B cell (primary cell): ENCODE measurements at regions not wholly inside any gene's neighbourhood (a gene's known extent, or its start where the extent isn't known, plus 50 kb on each side); places are given as distances from the start of the nearest gene placed in this dataset.
A peak's percentile ranks its signal among the peaks of the same experiment; 100 is the strongest.

Experiments
- ATAC-seq: fragments of 200-7000 bp; cut with Tn5 transposase; one replicate; pipeline ENCODE4 v1.10.0; 2021; ENCODE audit warnings: low read depth, mild to moderate bottlenecking, moderate number of reproducible peaks, moderate library complexity
- CTCF ChIA-PET: fragments of 350-600 bp; sonication (Branson Sonifier 250); formaldehyde crosslinking; loops from one replicate; lab custom pipeline; 2021; ENCODE audit warnings: antibody characterized with exemption, inconsistent platforms; lab: Charles Lee
- POLR2A ChIA-PET: fragments of 350-600 bp; sonication (Branson Sonifier 250); formaldehyde crosslinking; loops from one replicate; lab custom pipeline; 2021; ENCODE audit warnings: antibody characterized with exemption; lab: Charles Lee
- DNase-seq: peaks from one replicate; pipeline ENCODE4 v3.0.0; 2013
- H2AFZ ChIP-seq: 2 replicates; pipeline ENCODE4 v1.6.1; 2012; ENCODE audit warnings: mild to moderate bottlenecking, low read depth, low read length; ENCODE audit not compliant: insufficient read depth, poor library complexity, severe bottlenecking
- H3K27ac ChIP-seq, 2 donors: 1 replicate in 1 of 2; 2 replicates in 1 of 2; pipeline ENCODE4 v1.5.1; 2012 to 2013; ENCODE audit warnings: low read length in 2 of 2, mild to moderate bottlenecking in 2 of 2, moderate library complexity in 1 of 2
- H3K27me3 ChIP-seq, 4 experiments: fragments of 200-600 bp in 1 of 4; sonication (generic) in 1 of 4; replicated peaks in 1 of 4; 1 replicate in 2 of 4; 2 replicates in 2 of 4; pipeline versions ENCODE4 v1.6.1 to v1.7.0; 2013 to 2016; ENCODE audit warnings: low read length in 3 of 4, mild to moderate bottlenecking in 2 of 4, mixed read lengths in 1 of 4, moderate library complexity in 1 of 4; ENCODE audit not compliant: insufficient read depth in 4 of 4, control insufficient read depth in 3 of 4; ENCODE audit errors: control extremely low read depth in 1 of 4
- H3K36me3 ChIP-seq, 2 experiments: replicated peaks in 1 of 2; 1 replicate in 1 of 2; 2 replicates in 1 of 2; pipeline versions ENCODE4 v1.6.1 to v1.7.1; 2013; ENCODE audit warnings: low read length in 1 of 2; ENCODE audit not compliant: insufficient read depth in 2 of 2, control insufficient read depth in 1 of 2; ENCODE audit errors: control extremely low read depth in 1 of 2, extremely low read depth in 1 of 2
- H3K4me1 ChIP-seq, 2 donors: fragments of 200-600 bp in 1 of 2; sonication (generic) in 1 of 2; 1 replicate in 1 of 2; 2 replicates in 1 of 2; pipeline versions ENCODE4 v1.5.1 to v1.6.1; 2013 to 2017; ENCODE audit warnings: low read length in 2 of 2; ENCODE audit not compliant: control insufficient read depth in 2 of 2, insufficient read depth in 2 of 2
- H3K4me2 ChIP-seq: replicated peaks from 2 replicates; pipeline ENCODE3; 2012; ENCODE audit warnings: mild to moderate bottlenecking, low read depth, low read length; ENCODE audit not compliant: poor library complexity, severe bottlenecking
- H3K4me3 ChIP-seq, 5 experiments: fragments of 200-600 bp in 1 of 5; sonication (generic) in 1 of 5; 1 replicate in 3 of 5; 2 replicates in 2 of 5; pipeline versions ENCODE4 v1.5.1 to v1.7.0; 2011 to 2016; ENCODE audit warnings: low read length in 4 of 5, mild to moderate bottlenecking in 4 of 5, low read depth in 2 of 5, control low read depth in 1 of 5, moderate library complexity in 1 of 5; ENCODE audit not compliant: insufficient read depth in 1 of 5; ENCODE audit errors: control extremely low read depth in 1 of 5, extremely low read depth in 1 of 5
- H3K79me2 ChIP-seq: fragments of 200-600 bp; sonication (generic); one replicate; pipeline ENCODE4 v1.6.0; 2016; ENCODE audit warnings: low read length; ENCODE audit not compliant: control insufficient read depth, insufficient read depth
- H3K9ac ChIP-seq: fragments of 200-600 bp; sonication (generic); 2 replicates; pipeline ENCODE4 v1.6.1; 2017; ENCODE audit warnings: mild to moderate bottlenecking, low read length, moderate library complexity
- H3K9me3 ChIP-seq, 3 donors: one replicate each; pipeline versions ENCODE4 v1.6.1 to v1.7.1; 2013; ENCODE audit warnings: low read length in 2 of 3; ENCODE audit not compliant: control insufficient read depth in 2 of 3, insufficient read depth in 1 of 3; ENCODE audit errors: control extremely low read depth in 1 of 3
- H4K20me1 ChIP-seq: 2 replicates; pipeline ENCODE4 v1.6.0; 2012; ENCODE audit warnings: mild to moderate bottlenecking, low read length; ENCODE audit not compliant: insufficient read depth, control insufficient read depth, poor library complexity, severe bottlenecking
- H3K27ac Mint-ChIP-seq: one replicate; pipeline ENCODE4 v1.8.0; 2021; ENCODE audit warnings: mixed read lengths
- H3K27me3 Mint-ChIP-seq: one replicate; pipeline ENCODE4 v1.8.0; 2021; ENCODE audit warnings: mixed read lengths
- H3K4me1 Mint-ChIP-seq: one replicate; pipeline ENCODE4 v1.8.0; 2021; ENCODE audit warnings: mixed read lengths
- H3K4me3 Mint-ChIP-seq: one replicate; pipeline ENCODE4 v1.8.0; 2021; ENCODE audit warnings: mixed read lengths
- H3K9me3 Mint-ChIP-seq: one replicate; pipeline ENCODE4 v1.8.0; 2022; ENCODE audit warnings: mixed read lengths; ENCODE audit not compliant: insufficient read depth
- EZH2 ChIP-seq: IDR thresholded peaks from 2 replicates; pipeline ENCODE4 v1.6.1; 2012; ENCODE audit warnings: borderline replicate concordance, low read depth, mild to moderate bottlenecking, moderate library complexity, low read length; ENCODE audit not compliant: insufficient read depth, poor library complexity, severe bottlenecking
- WGBS: methylation state at CpG from one replicate; pipeline ENCODE4 v1.1.5; 2013; ENCODE audit warnings: missing lambda C conversion rate; ENCODE audit not compliant: insufficient coverage; 5-methylcytosine and 5-hydroxymethylcytosine counted together
- intact Hi-C: fragments of 100-400 bp; cut with micrococcal nuclease; formaldehyde crosslinking; loops from one replicate; pipeline ENCODE4 v1.10.0; 2022
- TF ChIP-seq, protein P1 (sequence below): fragments of 200-600 bp; IDR thresholded peaks from one replicate; pipeline ENCODE4 v1.8.0; 2022; ENCODE audit warnings: antibody characterized with exemption, mild to moderate bottlenecking

DNA sequence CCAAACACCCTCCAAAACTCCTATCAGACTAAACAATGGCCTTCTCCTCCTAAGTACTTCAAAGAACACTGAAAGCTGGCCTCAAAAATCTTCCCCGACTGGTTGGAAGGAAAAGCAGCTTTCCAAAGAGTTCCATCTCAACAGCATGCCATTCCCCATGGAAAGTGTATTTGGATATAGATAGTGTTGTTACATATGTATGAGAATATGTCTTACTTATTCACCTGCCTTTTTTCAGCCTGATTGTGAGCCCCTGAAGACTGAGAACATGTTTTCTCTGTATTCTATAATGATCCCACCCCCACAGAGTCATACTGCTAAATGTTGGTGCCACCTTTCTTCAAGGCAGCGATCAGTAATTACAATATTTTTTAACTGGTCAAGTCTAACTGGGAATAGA, 185.4 kb upstream of the G2E3 start:
- intact Hi-C loops = no loop called here
- ChIA-PET POLR2A (no interaction called here), CTCF (interaction anchor here (0.8 to 1.5 kb wide), 2 partner anchors 10 to 237 kb away, joined by 3 to 5 read pairs; no protein-coding TSS in a partner anchor)
- Histone ChIP-seq H2AFZ (no peak overlapping the region), H3K9me3 (no peaks in the 10 kb centered on the region), H4K20me1 (no peaks in the 10 kb centered on the region), H3K4me2 (no peak overlapping the region), H3K79me2 (no peaks in the 10 kb centered on the region), H3K27me3 (no peaks in the 10 kb centered on the region), H3K4me1 (no peaks in the 10 kb centered on the region), H3K4me3 (no peak overlapping the region), H3K36me3 (no peaks in the 10 kb centered on the region), H3K27ac (no peak overlapping the region), H3K9ac (no peak overlapping the region)
- no peaks in the 10 kb centered on the region for H3K4me1 Mint-ChIP-seq
- TF ChIP-seq, protein P1, sequence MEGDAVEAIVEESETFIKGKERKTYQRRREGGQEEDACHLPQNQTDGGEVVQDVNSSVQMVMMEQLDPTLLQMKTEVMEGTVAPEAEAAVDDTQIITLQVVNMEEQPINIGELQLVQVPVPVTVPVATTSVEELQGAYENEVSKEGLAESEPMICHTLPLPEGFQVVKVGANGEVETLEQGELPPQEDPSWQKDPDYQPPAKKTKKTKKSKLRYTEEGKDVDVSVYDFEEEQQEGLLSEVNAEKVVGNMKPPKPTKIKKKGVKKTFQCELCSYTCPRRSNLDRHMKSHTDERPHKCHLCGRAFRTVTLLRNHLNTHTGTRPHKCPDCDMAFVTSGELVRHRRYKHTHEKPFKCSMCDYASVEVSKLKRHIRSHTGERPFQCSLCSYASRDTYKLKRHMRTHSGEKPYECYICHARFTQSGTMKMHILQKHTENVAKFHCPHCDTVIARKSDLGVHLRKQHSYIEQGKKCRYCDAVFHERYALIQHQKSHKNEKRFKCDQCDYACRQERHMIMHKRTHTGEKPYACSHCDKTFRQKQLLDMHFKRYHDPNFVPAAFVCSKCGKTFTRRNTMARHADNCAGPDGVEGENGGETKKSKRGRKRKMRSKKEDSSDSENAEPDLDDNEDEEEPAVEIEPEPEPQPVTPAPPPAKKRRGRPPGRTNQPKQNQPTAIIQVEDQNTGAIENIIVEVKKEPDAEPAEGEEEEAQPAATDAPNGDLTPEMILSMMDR = no peak
- TF ChIP-seq EZH2 = no peak
- DNase-seq (no peak), ATAC-seq (no peak)
- WGBS = no CpG with 5 or more reads among the region's 2 CpGs
- no peak overlapping the region for H3K27ac Mint-ChIP-seq
- H3K4me3 Mint-ChIP-seq = no peak overlapping the region
- peaks cover 21% of the 10 kb centered on the region for H3K27me3 Mint-ChIP-seq
- no peaks in the 10 kb centered on the region for H3K9me3 Mint-ChIP-seq

DNA sequence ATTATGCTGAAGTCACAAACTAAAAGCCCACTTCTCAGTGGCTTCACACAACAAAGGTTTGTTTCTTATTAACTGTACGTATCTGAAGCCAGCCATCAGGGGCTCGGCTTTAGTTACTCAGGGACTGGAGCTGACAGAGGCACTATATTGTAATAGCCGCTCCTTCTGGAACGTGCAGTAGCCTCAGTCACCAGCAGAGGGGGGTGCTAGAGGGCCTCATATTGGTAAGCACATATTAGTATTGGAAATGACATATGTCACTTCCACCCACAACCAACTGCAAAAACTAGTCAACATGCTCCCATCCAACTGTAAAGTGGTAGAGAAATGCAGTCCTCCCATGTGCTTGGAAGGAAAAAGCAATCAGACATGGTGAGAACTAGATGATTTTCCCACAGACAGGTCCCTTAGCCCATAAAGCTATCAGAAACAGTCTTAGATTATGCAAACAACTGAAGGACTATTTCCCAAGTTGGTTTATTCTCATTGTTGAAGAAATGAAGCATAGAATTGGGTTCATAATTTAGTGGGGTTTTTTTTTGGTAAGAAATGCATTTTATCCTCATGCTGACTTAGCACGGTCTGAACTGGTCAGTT, 183.6 kb upstream of the G2E3 start:
- CTCF ChIA-PET = interaction anchor here (0.7 to 2.1 kb wide), 8 partner anchors 10 to 306 kb away, joined by 3 to 5 read pairs (median 4); partner anchors contain the start of gene SCFD1
- ATAC-seq = peak; percentile 58
- POLR2A ChIA-PET = no interaction called here
- Histone ChIP-seq H3K27me3 (no peaks in the 10 kb centered on the region), H4K20me1 (no peaks in the 10 kb centered on the region), H3K4me1 (no peaks in the 10 kb centered on the region), H3K4me2 (no peak overlapping the region), H3K79me2 (no peaks in the 10 kb centered on the region), H3K36me3 (no peaks in the 10 kb centered on the region), H2AFZ (no peak overlapping the region), H3K9me3 (no peaks in the 10 kb centered on the region), H3K27ac (no peak overlapping the region), H3K9ac (no peak overlapping the region), H3K4me3 (no peak overlapping the region)
- H3K4me3 Mint-ChIP-seq = no peak overlapping the region
- no peak for TF ChIP-seq EZH2
- TF ChIP-seq, protein P1 = peak; percentile 79
- WGBS = 49% methylated on average over 2 of the region's 5 CpGs
- intact Hi-C loops = no loop called here
- DNase-seq = peak; percentile 48
- no peaks in the 10 kb centered on the region for H3K4me1 Mint-ChIP-seq
- peaks cover 21% of the 10 kb centered on the region for H3K27me3 Mint-ChIP-seq
- H3K9me3 Mint-ChIP-seq = no peaks in the 10 kb centered on the region
- no peak overlapping the region for H3K27ac Mint-ChIP-seq
